ENCODE measurements at regions not wholly inside any gene's neighbourhood (a gene's known extent, or its start where the extent isn't known, plus 50 kb on each side); places are given as distances from the start of the nearest gene placed in this dataset.

- ATAC-seq (ENCODE audit: low read depth) (no peak), DNase-seq (no peak)
- no peak overlapping the region for H3K27ac ChIP-seq (ENCODE audit: insufficient read depth, low read length)
- no peak overlapping the region for H2BK15ac ChIP-seq (ENCODE audit: low read depth, low read length)
- TF ChIP-seq CEBPB (IDR thresholded peaks at IDR 0.05; ENCODE audit: low read depth, low read length) (no peak), POLR2A (IDR thresholded peaks at IDR 0.05; ENCODE audit: low read depth, low read length) (no peak), MXI1 (IDR thresholded peaks at IDR 0.05; ENCODE audit: borderline replicate concordance, low read depth, low read length) (no peak), SMC3 (IDR thresholded peaks at IDR 0.05; ENCODE audit: low read depth, low read length) (no peak), NFE2L2 (IDR thresholded peaks at IDR 0.05; ENCODE audit: low read depth, low read length) (no peak), RAD21 (IDR thresholded peaks at IDR 0.05; ENCODE audit: low read length) (no peak), RCOR1 (IDR thresholded peaks at IDR 0.05; ENCODE audit: insufficient replicate concordance, low read length) (no peak)
- no peaks in the 10 kb centered on the region for H3K79me1 ChIP-seq (ENCODE audit: low read depth in 1 of 2, low read length in 2 of 2)
- ChIA-PET CTCF (no interaction called here), POLR2A (ENCODE audit: unreplicated experiment) (no interaction called here)
- dilution Hi-C loops (cut with HindIII; ENCODE audit: low sequenced_read_pairs, unreplicated experiment) (no loop called here), in situ Hi-C loops (cut with MboI; ENCODE audit: low sequenced_read_pairs) (no loop called here), intact Hi-C loops (cut with micrococcal nuclease) (no loop called here)
- H3K9ac ChIP-seq (ENCODE audit: low read depth, low read length), result no peak overlapping the region
- no peak overlapping the region for H3K4me3 ChIP-seq (ENCODE audit: insufficient read depth, low read depth, low read length)
- WGBS, 2 experiments (ENCODE audit: extremely low coverage in 2 of 2, insufficient read length in 1 of 2), result no CpG with 5 or more reads among the region's 5 CpGs
- no peak overlapping the region for H3K4me2 ChIP-seq (ENCODE audit: low read depth, low read length)
- H3K18ac ChIP-seq (ENCODE audit: low read depth, low read length), result no peak overlapping the region
- H4K91ac ChIP-seq (ENCODE audit: insufficient read depth, low read depth, low read length), result no peak overlapping the region
- no peak overlapping the region for H2BK5ac ChIP-seq (ENCODE audit: low read depth, low read length, poor library complexity, severe bottlenecking)
- no peak overlapping the region for H3K56ac ChIP-seq (ENCODE audit: extremely low read depth, insufficient read depth, low read length)
- no peak overlapping the region for H4K8ac ChIP-seq (ENCODE audit: low read depth in 2 of 2, low read length in 2 of 2)
- no peak overlapping the region for H2AK5ac ChIP-seq (ENCODE audit: low read depth, low read length)
- H2AFZ ChIP-seq (replicated peaks; ENCODE audit: low read length, poor library complexity), result no peak overlapping the region
- H3K4me1 ChIP-seq (ENCODE audit: control insufficient read depth, insufficient read depth, low read length), result no peaks in the 10 kb centered on the region
- H3K27me3 ChIP-seq (ENCODE audit: control insufficient read depth, insufficient read depth, low read length), result no peaks in the 10 kb centered on the region
- no peak overlapping the region for H2AK9ac ChIP-seq (replicated peaks; ENCODE audit: low read depth, low read length, poor library complexity)
- H3K9me3 ChIP-seq (ENCODE audit: control insufficient read depth, insufficient read depth, low read length), result no peaks in the 10 kb centered on the region
- H3K4ac ChIP-seq (ENCODE audit: low read depth, low read length), result no peak overlapping the region
- no peak overlapping the region for H4K5ac ChIP-seq (ENCODE audit: low read depth, low read length)
- H3K9me1 ChIP-seq (ENCODE audit: insufficient read depth, low read length), result no peaks in the 10 kb centered on the region
- H4K20me1 ChIP-seq (ENCODE audit: insufficient read depth, low read length), result no peaks in the 10 kb centered on the region
- H3K36me3 ChIP-seq (ENCODE audit: control insufficient read depth, insufficient read depth, low read length), result no peaks in the 10 kb centered on the region
- no peak overlapping the region for H2BK20ac ChIP-seq (ENCODE audit: low read depth, low read length)
- BruUV-seq (replicated peaks), result no TSS peak
- no peak overlapping the region for H3K14ac ChIP-seq (replicated peaks; ENCODE audit: low read depth, low read length)
- no peak overlapping the region for H2BK120ac ChIP-seq (ENCODE audit: low read depth, low read length)
- H3K23ac ChIP-seq (ENCODE audit: low read depth, low read length), result no peak overlapping the region
Measured at GRCh38 chr18:69267895-69268294, 132.8 kb upstream of the DOK6 start.
